ENCODE measurements at regions not wholly inside any gene's neighbourhood (a gene's known extent, or its start where the extent isn't known, plus 50 kb on each side); places are given as distances from the start of the nearest gene placed in this dataset.

GRCh38 chr2:108129636-108130035 is 110.1 kb upstream of the SULT1C3 start:
- Mint-ChIP-seq H3K36me3 (ENCODE audit: insufficient read depth, unreplicated experiment) (peaks cover 7% of the 10 kb centered on the region), H3K4me3 (ENCODE audit: unreplicated experiment) (no peak overlapping the region), H3K9me3 (ENCODE audit: unreplicated experiment) (no peaks in the 10 kb centered on the region), H3K27me3 (ENCODE audit: insufficient read depth, unreplicated experiment) (peaks cover 64% of the 10 kb centered on the region), H3K4me1 (ENCODE audit: insufficient read depth, unreplicated experiment) (no peaks in the 10 kb centered on the region), H3K27ac (ENCODE audit: low read depth, unreplicated experiment) (no peak overlapping the region)
- intact Hi-C loops (cut with micrococcal nuclease): no loop called here
- POLR2A ChIA-PET: no interaction called here
- CTCF ChIA-PET: no interaction called here
- BruUV-seq (replicated peaks): no TSS peak
- TF ChIP-seq CTCF (IDR thresholded peaks at IDR 0.05; ENCODE audit: unreplicated experiment): no peak
- DNase-seq (ENCODE audit: unreplicated experiment): no peak

GRCh38 chr2:108133457-108133856 is 106.3 kb upstream of the SULT1C3 start:
- Mint-ChIP-seq H3K9me3 (ENCODE audit: unreplicated experiment) (no peaks in the 10 kb centered on the region), H3K4me1 (ENCODE audit: insufficient read depth, unreplicated experiment) (no peaks in the 10 kb centered on the region), H3K4me3 (ENCODE audit: unreplicated experiment) (no peak overlapping the region), H3K27ac (ENCODE audit: low read depth, unreplicated experiment) (no peak overlapping the region), H3K27me3 (ENCODE audit: insufficient read depth, unreplicated experiment) (peaks cover 77% of the 10 kb centered on the region), H3K36me3 (ENCODE audit: insufficient read depth, unreplicated experiment) (peaks cover 7% of the 10 kb centered on the region)
- TF ChIP-seq CTCF (IDR thresholded peaks at IDR 0.05; ENCODE audit: unreplicated experiment): no peak
- BruUV-seq (replicated peaks): no TSS peak
- intact Hi-C loops (cut with micrococcal nuclease): no loop called here
- POLR2A ChIA-PET: no interaction called here
- DNase-seq (ENCODE audit: unreplicated experiment): no peak
- CTCF ChIA-PET: no interaction called here

GRCh38 chr2:108139521-108139920 is 100.2 kb upstream of the SULT1C3 start:
- BruUV-seq (replicated peaks): no TSS peak
- no peak overlapping the region for H3K4me3 Mint-ChIP-seq (ENCODE audit: unreplicated experiment)
- ChIA-PET CTCF (interaction anchor here (0.6 to 1.3 kb wide), 2 partner anchors 31 to 1516 kb away, joined by 4 to 6 read pairs; no protein-coding TSS in a partner anchor), POLR2A (no interaction called here)
- no peaks in the 10 kb centered on the region for H3K4me1 Mint-ChIP-seq (ENCODE audit: insufficient read depth, unreplicated experiment)
- intact Hi-C loops (cut with micrococcal nuclease): no loop called here
- no peaks in the 10 kb centered on the region for H3K36me3 Mint-ChIP-seq (ENCODE audit: insufficient read depth, unreplicated experiment)
- H3K27ac Mint-ChIP-seq (ENCODE audit: low read depth, unreplicated experiment): no peak overlapping the region
- H3K27me3 Mint-ChIP-seq (ENCODE audit: insufficient read depth, unreplicated experiment): peaks cover 64% of the 10 kb centered on the region
- TF ChIP-seq CTCF (IDR thresholded peaks at IDR 0.05; ENCODE audit: unreplicated experiment): no peak
- H3K9me3 Mint-ChIP-seq (ENCODE audit: unreplicated experiment): peaks cover 7% of the 10 kb centered on the region
- DNase-seq (ENCODE audit: unreplicated experiment): peak; percentile 67

- Mint-ChIP-seq H3K36me3 (ENCODE audit: insufficient read depth, unreplicated experiment) (no peaks in the 10 kb centered on the region), H3K27me3 (ENCODE audit: insufficient read depth, unreplicated experiment) (peaks cover 54% of the 10 kb centered on the region), H3K4me3 (ENCODE audit: unreplicated experiment) (no peak overlapping the region), H3K4me1 (ENCODE audit: insufficient read depth, unreplicated experiment) (peaks cover 5% of the 10 kb centered on the region), H3K9me3 (ENCODE audit: unreplicated experiment) (peaks cover 7% of the 10 kb centered on the region), H3K27ac (ENCODE audit: low read depth, unreplicated experiment) (no peak overlapping the region)
- no peak for TF ChIP-seq CTCF (IDR thresholded peaks at IDR 0.05; ENCODE audit: unreplicated experiment)
- no TSS peak for BruUV-seq (replicated peaks)
- ChIA-PET POLR2A (interaction anchor here (0.6 to 1.0 kb wide), 3 partner anchors 34 to 1263 kb away, joined by 3 to 4 read pairs (median 3); no protein-coding TSS in a partner anchor), CTCF (interaction anchor here (1.3 kb wide), 1 partner anchor 26 kb away, joined by 3 read pairs; no protein-coding TSS in a partner anchor)
- DNase-seq (ENCODE audit: unreplicated experiment): peak; percentile 66
- intact Hi-C loops (cut with micrococcal nuclease): no loop called here
Measured at GRCh38 chr2:108145557-108146326, 94.0 kb upstream of the SULT1C3 start.
